HPDE6-E6E7 (cell line): ENCODE measurements at regions not wholly inside any gene's neighbourhood (a gene's known extent, or its start where the extent isn't known, plus 50 kb on each side); places are given as distances from the start of the nearest gene placed in this dataset.

ENCODE experiments used
- DNase-seq: peaks from one replicate; pipeline ENCODE4 v3.0.0; 2011; ENCODE audit warnings: missing footprints; ENCODE audit errors: extremely low spot score

DNA sequence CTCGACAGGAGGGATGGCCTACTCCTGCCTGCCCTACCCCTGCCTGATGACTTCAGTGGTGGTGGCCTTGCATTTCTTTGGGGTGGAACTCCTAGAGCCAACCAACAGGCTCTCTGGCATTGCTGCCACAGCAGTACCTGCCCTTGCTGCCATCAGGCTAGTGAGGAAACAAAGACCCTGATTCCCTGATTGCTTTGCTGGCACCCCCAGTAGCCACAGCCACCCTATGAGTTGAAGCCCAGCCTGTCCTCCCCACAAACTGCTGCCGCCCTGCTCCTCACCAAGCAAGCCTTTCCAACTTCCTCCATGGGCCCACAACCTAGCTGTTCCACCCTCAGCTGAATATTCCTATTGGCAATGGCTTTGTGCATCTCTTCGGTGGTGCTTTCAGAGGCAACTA lies 52.5 kb upstream of the KHDRBS2 start:
- no peak for DNase-seq
